Hematopoietic multipotent progenitor cell treated with erythropoietin and hydrocortisone succinate and interleukin-3 and kit ligand, for 4 days (in vitro differentiated cells): ENCODE measurements at regions not wholly inside any gene's neighbourhood (a gene's known extent, or its start where the extent isn't known, plus 50 kb on each side); places are given as distances from the start of the nearest gene placed in this dataset.

ENCODE experiments used
- DNase-seq: peaks from one replicate; pipeline ENCODE4 v3.0.0-alpha.2; 2015

- peak; percentile 6 for DNase-seq
Observed at GRCh38 chr2:160973991-160974390, 186.2 kb upstream of the TANK start.

GRCh38 chr2:160974803-160975202 lies 185.4 kb upstream of the TANK start:
- no peak for DNase-seq

GRCh38 chr2:160976797-160977196 lies 183.4 kb upstream of the TANK start:
- DNase-seq: no peak

GRCh38 chr2:160977376-160977775 lies 182.9 kb upstream of the TANK start:
- DNase-seq: no peak

- no peak for DNase-seq
Observed at GRCh38 chr2:160977854-160978253, 182.4 kb upstream of the TANK start.

- DNase-seq: no peak
Observed at GRCh38 chr2:160984426-160985077, 175.7 kb upstream of the TANK start.

GRCh38 chr2:160989778-160990177 lies 170.4 kb upstream of the TANK start:
- no peak for DNase-seq

GRCh38 chr2:160993654-160994061 lies 166.6 kb upstream of the TANK start:
- DNase-seq: no peak

GRCh38 chr2:160994141-160995002 lies 165.9 kb upstream of the TANK start:
- peak; percentile 89 for DNase-seq

GRCh38 chr2:160996584-160996983 lies 163.6 kb upstream of the TANK start:
- DNase-seq: no peak

- DNase-seq: peak; percentile 26
Observed at GRCh38 chr2:161004379-161004778, 155.8 kb upstream of the TANK start.

GRCh38 chr2:161005170-161005569 lies 155.1 kb upstream of the TANK start:
- DNase-seq: no peak

GRCh38 chr2:161008311-161008710 lies 151.9 kb upstream of the TANK start:
- no peak for DNase-seq

- peak; percentile 81 for DNase-seq
Observed at GRCh38 chr2:161010503-161011015, 149.7 kb upstream of the TANK start.

GRCh38 chr2:161017780-161018470 lies 142.3 kb upstream of the TANK start:
- no peak for DNase-seq

GRCh38 chr2:161019311-161019710 lies 140.9 kb upstream of the TANK start:
- no peak for DNase-seq

GRCh38 chr2:161020437-161020836 lies 139.8 kb upstream of the TANK start:
- DNase-seq: no peak

- no peak for DNase-seq
Observed at GRCh38 chr2:161028581-161028980, 131.6 kb upstream of the TANK start.

- no peak for DNase-seq
Observed at GRCh38 chr2:161029321-161029720, 130.9 kb upstream of the TANK start.

- DNase-seq: no peak
Observed at GRCh38 chr2:161030260-161031063, 129.8 kb upstream of the TANK start.

- DNase-seq: no peak
Observed at GRCh38 chr2:161031511-161031910, 128.7 kb upstream of the TANK start.

- no peak for DNase-seq
Observed at GRCh38 chr2:161032635-161033034, 127.6 kb upstream of the TANK start.
